NCI-H774 (cell line): ENCODE measurements at regions not wholly inside any gene's neighbourhood (a gene's known extent, or its start where the extent isn't known, plus 50 kb on each side); places are given as distances from the start of the nearest gene placed in this dataset.
"Not testable (repeated sequence)": the region's sequence is repeated elsewhere in the genome, so short reads cannot be mapped to it uniquely, and the experiment has no call there.

ENCODE experiments used
- DNase-seq: peaks from one replicate; lab custom pipeline; 2025; lab: John Stamatoyannopoulos, UW

GRCh38 chr1:187714470-187714869 is 885.7 kb downstream of the PLA2G4A start:
- no peak for DNase-seq

GRCh38 chr1:187715483-187715882 is 886.7 kb downstream of the PLA2G4A start:
- DNase-seq: no peak

GRCh38 chr1:187716160-187716559 is 887.4 kb downstream of the PLA2G4A start:
- no peak for DNase-seq

- DNase-seq: no peak
Observed at GRCh38 chr1:187718527-187718926, 889.8 kb downstream of the PLA2G4A start.

- no peak for DNase-seq
Observed at GRCh38 chr1:187721216-187721615, 892.5 kb downstream of the PLA2G4A start.

GRCh38 chr1:187725216-187725615 is 896.5 kb downstream of the PLA2G4A start:
- no peak for DNase-seq

GRCh38 chr1:187733232-187733631 is 904.5 kb downstream of the PLA2G4A start:
- DNase-seq: no peak

- DNase-seq: no peak
Observed at GRCh38 chr1:187734427-187734826, 905.7 kb downstream of the PLA2G4A start.

GRCh38 chr1:187744665-187745064 is 915.9 kb downstream of the PLA2G4A start:
- no peak for DNase-seq

- no peak for DNase-seq
Observed at GRCh38 chr1:187755536-187755935, 926.8 kb downstream of the PLA2G4A start.

GRCh38 chr1:187756684-187757083 is 927.9 kb downstream of the PLA2G4A start:
- DNase-seq: not testable (repeated sequence)

GRCh38 chr1:187759825-187760333 is 931.1 kb downstream of the PLA2G4A start:
- no peak for DNase-seq

- no peak for DNase-seq
Observed at GRCh38 chr1:187762118-187762517, 933.4 kb downstream of the PLA2G4A start.

GRCh38 chr1:187763465-187763864 is 934.7 kb downstream of the PLA2G4A start:
- DNase-seq: no peak

- no peak for DNase-seq
Observed at GRCh38 chr1:187763976-187764375, 935.2 kb downstream of the PLA2G4A start.

GRCh38 chr1:187771396-187771795 is 942.6 kb downstream of the PLA2G4A start:
- no peak for DNase-seq

GRCh38 chr1:187773168-187773567 is 944.4 kb downstream of the PLA2G4A start:
- no peak for DNase-seq

- no peak for DNase-seq
Observed at GRCh38 chr1:187787736-187788135, 959.0 kb downstream of the PLA2G4A start.

GRCh38 chr1:187788718-187789117 is 960.0 kb downstream of the PLA2G4A start:
- DNase-seq: peak; percentile 10

GRCh38 chr1:187790724-187791123 is 962.0 kb downstream of the PLA2G4A start:
- DNase-seq: no peak

GRCh38 chr1:187794561-187794960 is 965.8 kb downstream of the PLA2G4A start:
- no peak for DNase-seq

- DNase-seq: no peak
Observed at GRCh38 chr1:187809549-187809948, 980.8 kb downstream of the PLA2G4A start.

- DNase-seq: no peak
Observed at GRCh38 chr1:187816646-187817045, 987.9 kb downstream of the PLA2G4A start.

- no peak for DNase-seq
Observed at GRCh38 chr1:187817782-187818181, 989.0 kb downstream of the PLA2G4A start.

- DNase-seq: no peak
Observed at GRCh38 chr1:187819086-187819485, 990.3 kb downstream of the PLA2G4A start.
